Ishikawa (cell line): ENCODE measurements at regions not wholly inside any gene's neighbourhood (a gene's known extent, or its start where the extent isn't known, plus 50 kb on each side); places are given as distances from the start of the nearest gene placed in this dataset.

Experiments used
- CEBPB ChIP-seq: IDR thresholded peaks from 2 replicates; pipeline ENCODE4 v1.6.1; 2012
- EGR1 ChIP-seq: IDR thresholded peaks from 2 replicates; pipeline ENCODE4 v1.6.1; 2012
- EP300 ChIP-seq: IDR thresholded peaks from 2 replicates; pipeline ENCODE4 v1.6.1; 2012; ENCODE audit warnings: borderline replicate concordance
- MAX ChIP-seq: IDR thresholded peaks from 2 replicates; pipeline ENCODE4 v1.6.1; 2012
- RAD21 ChIP-seq: IDR thresholded peaks from 2 replicates; pipeline ENCODE4 v1.6.1; 2012; ENCODE audit warnings: low read depth
- REST ChIP-seq: IDR thresholded peaks from 2 replicates; pipeline ENCODE4 v1.6.1; 2012; ENCODE audit warnings: low read depth, mild to moderate bottlenecking
- TAF1 ChIP-seq: IDR thresholded peaks from 2 replicates; pipeline ENCODE4 v1.6.1; 2012; ENCODE audit warnings: low read depth, mild to moderate bottlenecking
- TCF12 ChIP-seq: IDR thresholded peaks from 2 replicates; pipeline ENCODE4 v1.6.1; 2012; ENCODE audit warnings: low read depth
- TEAD4 ChIP-seq: IDR thresholded peaks from 2 replicates; pipeline ENCODE4 v1.6.1; 2012
- USF1 ChIP-seq: IDR thresholded peaks from 2 replicates; pipeline ENCODE4 v1.6.1; 2012
- ZBTB7A ChIP-seq: IDR thresholded peaks from 2 replicates; pipeline ENCODE4 v1.6.1; 2012; ENCODE audit warnings: low read depth

- TF ChIP-seq TEAD4 (no peak), EGR1 (no peak), RAD21 (no peak), TAF1 (no peak), MAX (no peak), EP300 (no peak), TCF12 (no peak), ZBTB7A (no peak), USF1 (no peak), REST (no peak), CEBPB (no peak)
Observed at GRCh38 chr7:119879835-119880234, 393.1 kb upstream of the KCND2 start.
